IMR-90 (cell line): ENCODE measurements at regions not wholly inside any gene's neighbourhood (a gene's known extent, or its start where the extent isn't known, plus 50 kb on each side); places are given as distances from the start of the nearest gene placed in this dataset.

ENCODE experiments used
- ATAC-seq: fragments of 200-7000 bp; cut with Tn5 transposase; 2 replicates; pipeline ENCODE4 v1.9.1; 2020; ENCODE audit warnings: low read depth, mild to moderate bottlenecking, moderate library complexity
- BruUV-seq: library from RNA; stranded (reverse); fragments of 400-500 nt; replicated peaks from 2 replicates; lab custom pipeline; 2021; lab: Mats Ljungman, UMichigan
- CTCF ChIA-PET: fragments of 300-600 bp; formaldehyde crosslinking; extraction: SDS; loops from one replicate; lab custom pipeline; 2021; ENCODE audit warnings: antibody characterized with exemption; lab: Yijun Ruan, JAX
- POLR2A ChIA-PET: fragments of 300-600 bp; sonication (Branson Sonifier 250); formaldehyde crosslinking; loops from one replicate; lab custom pipeline; 2022; ENCODE audit warnings: antibody characterized with exemption; ENCODE audit not compliant: unreplicated experiment; lab: Charles Lee
- DNase-seq: peaks from one replicate; pipeline ENCODE4 v3.0.0; 2013
- H2AFZ ChIP-seq: replicated peaks from 2 replicates; pipeline ENCODE3; 2013; ENCODE audit warnings: low read length, mild to moderate bottlenecking; ENCODE audit not compliant: poor library complexity
- H2AK5ac ChIP-seq: 2 replicates; pipeline ENCODE4 v1.6.1; 2013; ENCODE audit warnings: low read depth, low read length, inconsistent platforms
- H2AK9ac ChIP-seq: replicated peaks from 2 replicates; pipeline ENCODE3; 2013; ENCODE audit warnings: mild to moderate bottlenecking, low read depth, low read length, moderate library complexity; ENCODE audit not compliant: poor library complexity
- H2BK120ac ChIP-seq: 2 replicates; pipeline ENCODE4 v1.6.1; 2013; ENCODE audit warnings: low read depth, low read length, inconsistent platforms
- H2BK15ac ChIP-seq: 3 replicates; pipeline ENCODE4 v1.6.1; 2013; ENCODE audit warnings: low read depth, low read length, inconsistent platforms
- H2BK20ac ChIP-seq: 2 replicates; pipeline ENCODE4 v1.6.1; 2013; ENCODE audit warnings: low read depth, mild to moderate bottlenecking, inconsistent platforms, low read length, moderate library complexity
- H2BK5ac ChIP-seq: 2 replicates; pipeline ENCODE4 v1.6.1; 2013; ENCODE audit warnings: mild to moderate bottlenecking, low read depth, low read length, inconsistent platforms; ENCODE audit not compliant: poor library complexity, severe bottlenecking
- H3K14ac ChIP-seq: replicated peaks from 2 replicates; pipeline ENCODE4 v1.6.1; 2013; ENCODE audit warnings: low read depth, low read length, inconsistent platforms
- H3K18ac ChIP-seq: 2 replicates; pipeline ENCODE4 v1.6.1; 2013; ENCODE audit warnings: low read depth, low read length, control low read depth
- H3K23ac ChIP-seq: 2 replicates; pipeline ENCODE4 v1.6.1; 2013; ENCODE audit warnings: low read depth, low read length, inconsistent platforms
- H3K27ac ChIP-seq: 2 replicates; pipeline ENCODE4 v1.5.1; 2013; ENCODE audit warnings: mild to moderate bottlenecking, control low read depth, low read length; ENCODE audit not compliant: insufficient read depth
- H3K27me3 ChIP-seq: 2 replicates; pipeline ENCODE4 v1.6.1; 2013; ENCODE audit warnings: low read length; ENCODE audit not compliant: control insufficient read depth, insufficient read depth
- H3K36me3 ChIP-seq: 2 replicates; pipeline ENCODE4 v1.6.1; 2013; ENCODE audit warnings: low read length, mixed read lengths; ENCODE audit not compliant: control insufficient read depth, insufficient read depth
- H3K4ac ChIP-seq: 2 replicates; pipeline ENCODE4 v1.6.1; 2013; ENCODE audit warnings: low read depth, low read length, inconsistent platforms
- H3K4me1 ChIP-seq: 2 replicates; pipeline ENCODE4 v1.6.1; 2013; ENCODE audit warnings: low read length, mixed read lengths; ENCODE audit not compliant: control insufficient read depth, insufficient read depth
- H3K4me2 ChIP-seq: 2 replicates; pipeline ENCODE4 v1.6.1; 2013; ENCODE audit warnings: low read depth, mild to moderate bottlenecking, control low read depth, low read length, moderate library complexity
- H3K4me3 ChIP-seq: 2 replicates; pipeline ENCODE4 v1.5.1; 2013; ENCODE audit warnings: low read depth, mild to moderate bottlenecking, control low read depth, low read length, moderate library complexity; ENCODE audit not compliant: insufficient read depth
- H3K56ac ChIP-seq: 2 replicates; pipeline ENCODE4 v1.6.1; 2013; ENCODE audit warnings: low read length, inconsistent platforms; ENCODE audit not compliant: insufficient read depth; ENCODE audit errors: extremely low read depth
- H3K79me1 ChIP-seq, 2 experiments: 2 replicates each; pipeline ENCODE4 v1.6.1; 2013; ENCODE audit warnings: low read length in 2 of 2, inconsistent platforms in 1 of 2, low read depth in 1 of 2
- H3K9ac ChIP-seq: 2 replicates; pipeline ENCODE4 v1.6.1; 2013; ENCODE audit warnings: low read depth, low read length, control low read depth
- H3K9me1 ChIP-seq: 2 replicates; pipeline ENCODE4 v1.6.1; 2013; ENCODE audit warnings: low read length, inconsistent platforms; ENCODE audit not compliant: insufficient read depth
- H3K9me3 ChIP-seq: 2 replicates; pipeline ENCODE4 v1.6.1; 2013; ENCODE audit warnings: low read length; ENCODE audit not compliant: control insufficient read depth, insufficient read depth
- H4K20me1 ChIP-seq: 2 replicates; pipeline ENCODE4 v1.6.1; 2013; ENCODE audit warnings: low read length, inconsistent platforms; ENCODE audit not compliant: insufficient read depth
- H4K5ac ChIP-seq: 2 replicates; pipeline ENCODE4 v1.6.1; 2013; ENCODE audit warnings: mild to moderate bottlenecking, low read depth, low read length, control low read depth
- H4K8ac ChIP-seq, 2 experiments: 2 replicates each; pipeline ENCODE4 v1.6.1; 2013; ENCODE audit warnings: low read depth in 2 of 2, low read length in 2 of 2, control low read depth in 1 of 2, inconsistent platforms in 1 of 2
- H4K91ac ChIP-seq: 2 replicates; pipeline ENCODE4 v1.6.1; 2013; ENCODE audit warnings: low read depth, low read length, inconsistent platforms; ENCODE audit not compliant: insufficient read depth
- MAFK ChIP-seq: IDR thresholded peaks from 2 replicates; pipeline ENCODE4 v1.6.1; 2012; ENCODE audit warnings: low read depth, low read length, improper control_type of control experiment
- MAZ ChIP-seq: IDR thresholded peaks from 2 replicates; pipeline ENCODE4 v1.6.1; 2012; ENCODE audit warnings: low read depth, mild to moderate bottlenecking, low read length, improper control_type of control experiment, moderate library complexity, borderline replicate concordance
- MXI1 ChIP-seq: IDR thresholded peaks from 2 replicates; pipeline ENCODE4 v1.6.1; 2012; ENCODE audit warnings: low read depth, mild to moderate bottlenecking, low read length, moderate library complexity, borderline replicate concordance
- POLR2A ChIP-seq: IDR thresholded peaks from 2 replicates; pipeline ENCODE4 v1.6.1; 2012; ENCODE audit warnings: mild to moderate bottlenecking, low read depth, low read length
- RFX5 ChIP-seq: IDR thresholded peaks from 2 replicates; pipeline ENCODE4 v1.8.0; 2012; ENCODE audit warnings: low read depth, mild to moderate bottlenecking, low read length, moderate library complexity
- WGBS, 2 experiments: methylation state at CpG; one replicate each; pipeline versions ENCODE4 v1.1.5 to v1.1.7; 2013; ENCODE audit warnings: missing lambda C conversion rate in 2 of 2; ENCODE audit not compliant: insufficient read length in 1 of 2; ENCODE audit errors: extremely low coverage in 2 of 2; 5-methylcytosine and 5-hydroxymethylcytosine counted together
- dilution Hi-C: fragments of 300-500 bp; cut with HindIII; formaldehyde crosslinking; loops from one replicate; pipeline ENCODE4 v1.14.3; 2018; ENCODE audit warnings: low sequenced_read_pairs; ENCODE audit not compliant: unreplicated experiment
- in situ Hi-C: fragments of 300-500 bp; cut with MboI; formaldehyde crosslinking; loops from 3 replicates; pipeline ENCODE4 v1.14.3; 2019; ENCODE audit warnings: low sequenced_read_pairs, inconsistent platforms, mixed read lengths
- intact Hi-C: fragments of 100-400 bp; cut with micrococcal nuclease; formaldehyde crosslinking; loops from 2 replicates; pipeline ENCODE4 v1.10.0; 2022
- TF ChIP-seq, protein P1 (sequence below): fragments of 150-350 bp; IDR thresholded peaks from 2 replicates; pipeline ENCODE4 v1.6.1; 2017; ENCODE audit warnings: mild to moderate bottlenecking, antibody characterized with exemption, low read length, low read depth

DNA sequence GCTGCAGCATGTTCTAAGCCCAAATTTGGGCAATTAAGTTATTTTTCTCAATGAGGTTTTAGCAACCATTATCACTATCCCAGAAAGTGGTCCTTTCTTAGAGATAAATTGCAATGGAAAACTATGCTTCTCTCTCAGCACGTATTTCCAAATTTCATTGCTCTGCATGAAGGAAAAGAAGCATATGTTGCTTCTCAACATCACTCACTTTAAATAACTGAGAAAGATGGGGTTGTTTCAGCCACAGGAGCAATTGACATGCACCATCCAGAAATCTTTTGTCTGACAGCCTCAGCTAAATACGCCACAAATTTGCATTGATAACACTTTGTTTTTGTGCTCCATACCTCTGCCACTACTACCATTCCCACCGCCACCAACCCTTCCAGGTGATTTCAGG lies 157.6 kb upstream of the PKN2 start:
- dilution Hi-C loops: no loop called here
- Histone ChIP-seq H3K56ac (no peak overlapping the region), H3K4me1 (no peaks in the 10 kb centered on the region; the same call in 1 of the 2 replicates), H2BK120ac (no peak overlapping the region), H3K23ac (no peak overlapping the region), H3K36me3 (no peaks in the 10 kb centered on the region), H2BK5ac (no peak overlapping the region), H2AK5ac (no peak overlapping the region), H3K18ac (no peak overlapping the region), H3K4me3 (no peak overlapping the region), H3K9me3 (no peaks in the 10 kb centered on the region), H4K91ac (no peak overlapping the region), H2BK15ac (no peak overlapping the region), H4K5ac (no peak overlapping the region), H3K27me3 (no peaks in the 10 kb centered on the region), H3K79me1 (no peaks in the 10 kb centered on the region), H3K4me2 (no peak overlapping the region), H3K14ac (no peak overlapping the region), H2AFZ (no peak overlapping the region), H2BK20ac (no peak overlapping the region), H3K4ac (no peak overlapping the region), H3K9ac (no peak overlapping the region), H4K20me1 (no peaks in the 10 kb centered on the region), H4K8ac (no peak overlapping the region), H2AK9ac (no peak overlapping the region), H3K9me1 (no peaks in the 10 kb centered on the region), H3K27ac (no peak overlapping the region)
- ChIA-PET POLR2A (no interaction called here), CTCF (no interaction called here)
- DNase-seq: no peak
- ATAC-seq: no peak
- intact Hi-C loops: no loop called here
- no TSS peak for BruUV-seq
- 80% methylated on average over 1 of the region's 3 CpGs; no CpG with 5 or more reads in 1 of the 2 experiments for WGBS, 2 experiments
- in situ Hi-C loops: no loop called here
- TF ChIP-seq, protein P1, sequence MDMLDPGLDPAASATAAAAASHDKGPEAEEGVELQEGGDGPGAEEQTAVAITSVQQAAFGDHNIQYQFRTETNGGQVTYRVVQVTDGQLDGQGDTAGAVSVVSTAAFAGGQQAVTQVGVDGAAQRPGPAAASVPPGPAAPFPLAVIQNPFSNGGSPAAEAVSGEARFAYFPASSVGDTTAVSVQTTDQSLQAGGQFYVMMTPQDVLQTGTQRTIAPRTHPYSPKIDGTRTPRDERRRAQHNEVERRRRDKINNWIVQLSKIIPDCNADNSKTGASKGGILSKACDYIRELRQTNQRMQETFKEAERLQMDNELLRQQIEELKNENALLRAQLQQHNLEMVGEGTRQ: no peak
- no peak for TF ChIP-seq MAZ
- no peak for TF ChIP-seq POLR2A
- TF ChIP-seq MXI1: no peak
- no peak for TF ChIP-seq RFX5
- no peak for TF ChIP-seq MAFK
